H7 (cell line): ENCODE measurements at regions not wholly inside any gene's neighbourhood (a gene's known extent, or its start where the extent isn't known, plus 50 kb on each side); places are given as distances from the start of the nearest gene placed in this dataset.
"Not testable (repeated sequence)": the region's sequence is repeated elsewhere in the genome, so short reads cannot be mapped to it uniquely, and the experiment has no call there.

Source experiments
- DNase-seq: peaks from one replicate; pipeline ENCODE4 v3.0.0; 2012
- H3K27me3 ChIP-seq: 2 replicates; pipeline ENCODE4 v1.6.0; 2011; ENCODE audit warnings: mild to moderate bottlenecking, low read length; ENCODE audit not compliant: control insufficient read depth, insufficient read depth
- H3K36me3 ChIP-seq: replicated peaks from 2 replicates; pipeline ENCODE4 v1.5.1; 2011; ENCODE audit warnings: low read length; ENCODE audit not compliant: control insufficient read depth, insufficient read depth
- H3K4me3 ChIP-seq: 2 replicates; pipeline ENCODE4 v1.5.1; 2011; ENCODE audit warnings: low read depth, mild to moderate bottlenecking, control low read depth, low read length, moderate library complexity; ENCODE audit not compliant: insufficient read depth

DNA sequence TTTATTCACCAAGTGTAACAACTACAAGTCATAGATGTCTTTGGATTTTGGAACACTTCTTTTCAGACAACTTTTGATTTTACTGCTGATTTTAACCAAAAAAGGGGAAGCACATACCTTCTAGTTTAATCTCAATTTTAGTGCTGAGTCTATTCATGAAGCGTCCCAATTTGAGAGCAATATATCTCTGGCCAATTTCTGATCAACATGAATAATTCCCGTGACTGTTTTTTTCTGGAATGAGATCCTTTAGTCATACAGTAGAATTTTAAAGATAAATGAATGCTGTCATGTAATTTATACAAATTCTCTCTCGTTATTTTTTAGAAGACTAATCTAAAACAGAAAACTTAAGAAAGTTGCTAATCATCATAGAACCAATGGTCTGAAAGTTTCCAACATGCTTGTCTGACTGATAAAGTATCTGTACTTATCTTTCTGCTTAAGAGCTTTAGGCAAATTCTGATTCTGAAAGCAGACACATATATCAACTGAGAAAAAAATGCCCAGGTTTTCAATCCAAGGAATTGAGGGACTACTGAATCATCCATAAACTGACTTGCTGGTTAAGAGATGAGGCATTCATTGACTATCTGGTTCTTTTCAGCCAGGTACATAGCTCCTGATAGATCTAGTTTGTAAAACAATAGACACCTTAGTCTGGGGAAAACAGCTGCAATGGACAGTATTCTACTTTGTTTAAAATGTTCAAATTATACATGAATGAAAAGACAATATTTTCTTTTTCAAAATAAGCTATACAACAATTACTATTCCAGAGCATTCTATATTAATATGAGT is 657.5 kb downstream of the RFPL4B start:
- Histone ChIP-seq H3K27me3 (no peaks in the 10 kb centered on the region), H3K4me3 (no peak overlapping the region), H3K36me3 (no peaks in the 10 kb centered on the region)
- no peak for DNase-seq

GRCh38 chr6:113006494-113006893 is 659.4 kb downstream of the RFPL4B start:
- H3K4me3 ChIP-seq, result no peak overlapping the region

DNA sequence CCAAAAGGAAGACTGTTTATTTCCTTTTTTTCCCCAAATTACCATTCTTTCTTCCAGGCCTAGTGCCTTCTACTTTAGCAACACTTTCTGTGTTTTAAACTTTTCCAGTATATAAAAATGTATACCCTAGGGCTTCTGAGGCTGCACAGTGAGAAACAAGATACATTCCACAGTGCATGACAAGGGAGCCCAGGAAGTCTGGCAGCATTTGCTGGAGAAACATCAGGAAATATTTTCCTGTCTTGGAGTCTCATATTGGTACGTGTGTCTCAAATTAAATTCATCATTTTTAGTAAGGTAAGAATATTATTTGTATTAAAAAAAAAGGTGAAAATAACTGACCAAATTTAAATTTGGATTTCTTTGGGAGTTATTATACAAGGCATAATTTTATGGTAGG is 662.6 kb downstream of the RFPL4B start:
- H3K27me3 ChIP-seq, result no peaks in the 10 kb centered on the region
- DNase-seq, result no peak

More at GRCh38 chr6:113006494-113006893, 659.4 kb downstream of the RFPL4B start:
- Histone ChIP-seq H3K36me3 (no peaks in the 10 kb centered on the region), H3K27me3 (no peaks in the 10 kb centered on the region)
- DNase-seq, result no peak

GRCh38 chr6:113010196-113010989 is 663.3 kb downstream of the RFPL4B start:
- no peaks in the 10 kb centered on the region for H3K36me3 ChIP-seq
- H3K4me3 ChIP-seq, result no peak overlapping the region
- H3K27me3 ChIP-seq, result no peaks in the 10 kb centered on the region
- no peak for DNase-seq

More for the DNA sequence above, 662.6 kb downstream of the RFPL4B start:
- Histone ChIP-seq H3K36me3 (no peaks in the 10 kb centered on the region), H3K4me3 (no peak overlapping the region)

- no peaks in the 10 kb centered on the region for H3K36me3 ChIP-seq
- no peaks in the 10 kb centered on the region for H3K27me3 ChIP-seq
- DNase-seq, result no peak
- H3K4me3 ChIP-seq, result no peak overlapping the region
These were observed 664.3 kb downstream of the RFPL4B start for GRCh38 chr6:113011389-113011788.

- H3K27me3 ChIP-seq, result no peaks in the 10 kb centered on the region
- H3K36me3 ChIP-seq, result no peaks in the 10 kb centered on the region
- no peak overlapping the region for H3K4me3 ChIP-seq
- DNase-seq, result no peak
These were observed 664.7 kb downstream of the RFPL4B start for GRCh38 chr6:113011801-113012200.

DNA sequence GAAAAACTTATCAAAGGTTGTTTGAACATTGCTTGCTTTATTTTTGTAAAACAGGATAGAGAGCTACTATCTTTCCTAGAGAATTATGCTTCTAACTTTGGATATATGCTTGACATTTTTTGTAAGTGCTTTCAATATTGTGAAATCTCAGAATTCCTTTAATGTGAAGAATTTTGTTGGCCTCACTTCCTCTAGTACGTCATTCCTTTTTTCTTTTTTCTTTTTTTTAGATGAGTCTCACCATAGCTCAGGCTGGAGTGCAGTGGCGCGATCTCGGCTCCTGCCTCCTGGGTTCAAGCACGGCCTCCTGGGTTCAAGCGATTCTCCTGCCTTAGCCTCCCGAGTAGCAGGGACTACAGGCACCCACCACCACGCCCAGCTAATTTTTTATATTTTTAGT is 668.1 kb downstream of the RFPL4B start:
- Histone ChIP-seq H3K36me3 (no peaks in the 10 kb centered on the region), H3K27me3 (no peaks in the 10 kb centered on the region), H3K4me3 (no peak overlapping the region)
- no peak for DNase-seq

DNA sequence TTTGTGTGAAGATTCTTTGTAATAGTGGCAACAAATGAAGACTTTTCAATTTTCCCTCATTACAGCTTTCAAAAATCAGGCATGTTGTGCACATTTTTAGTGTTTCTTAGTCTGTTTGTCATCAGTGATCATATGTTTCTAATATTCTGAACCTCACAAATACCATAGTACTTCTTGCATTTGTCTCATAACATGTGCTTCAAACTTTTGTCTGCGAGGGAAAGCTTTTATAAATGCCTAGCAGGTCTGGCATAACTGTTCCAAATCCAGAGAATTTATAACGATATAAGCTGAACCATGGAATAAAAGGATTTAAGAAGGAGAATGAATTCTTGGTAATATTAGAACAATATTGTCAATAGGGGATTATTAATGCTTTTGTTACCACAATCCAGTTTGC is 670.2 kb downstream of the RFPL4B start:
- no peaks in the 10 kb centered on the region for H3K36me3 ChIP-seq
- DNase-seq, result no peak
- no peak overlapping the region for H3K4me3 ChIP-seq
- H3K27me3 ChIP-seq, result no peaks in the 10 kb centered on the region

GRCh38 chr6:113018351-113019151 is 671.4 kb downstream of the RFPL4B start:
- H3K4me3 ChIP-seq, result no peak overlapping the region
- no peaks in the 10 kb centered on the region for H3K36me3 ChIP-seq
- no peaks in the 10 kb centered on the region for H3K27me3 ChIP-seq
- DNase-seq, result no peak

- Histone ChIP-seq H3K27me3 (no peaks in the 10 kb centered on the region), H3K36me3 (no peaks in the 10 kb centered on the region), H3K4me3 (no peak overlapping the region)
- no peak for DNase-seq
These were observed 672.0 kb downstream of the RFPL4B start for GRCh38 chr6:113019176-113019575.

DNA sequence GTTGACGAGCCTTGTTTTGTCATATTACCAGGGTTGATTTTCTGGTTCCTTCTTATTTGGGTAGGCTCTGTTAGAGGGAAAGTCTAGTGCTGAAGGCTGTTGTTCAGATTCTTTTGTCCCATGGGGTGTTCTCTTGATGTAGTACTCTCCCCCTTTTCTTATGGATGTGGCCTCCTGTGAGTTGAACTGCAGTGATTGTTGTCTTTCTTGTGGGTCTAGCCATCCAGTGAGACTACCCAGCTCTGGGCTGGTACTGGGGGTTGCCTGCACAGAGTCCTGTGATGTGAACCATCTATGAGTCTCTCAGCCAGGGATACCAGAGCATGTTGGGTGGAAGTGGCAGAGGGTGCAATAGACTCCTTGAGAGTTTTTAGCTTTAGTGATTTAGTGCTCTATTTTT is 680.6 kb downstream of the RFPL4B start:
- Histone ChIP-seq H3K4me3 (no peak overlapping the region), H3K36me3 (no peaks in the 10 kb centered on the region), H3K27me3 (no peaks in the 10 kb centered on the region)
- no peak for DNase-seq

DNA sequence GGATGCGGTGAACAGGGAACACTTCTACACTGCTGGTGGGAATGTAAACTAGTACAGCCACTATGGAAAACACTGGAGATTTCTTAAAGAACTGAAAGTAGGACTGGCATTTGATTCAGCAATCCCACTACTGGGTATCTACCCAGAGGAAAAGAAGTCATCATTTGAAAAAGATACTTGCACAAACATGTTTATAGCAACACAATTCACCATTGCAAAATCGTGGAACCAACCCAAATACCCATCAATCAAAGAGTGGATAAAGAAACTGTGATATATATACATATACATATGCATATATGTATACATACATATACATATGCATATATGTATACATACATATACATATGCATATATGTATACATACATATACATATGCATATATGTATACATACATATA is 682.0 kb downstream of the RFPL4B start:
- DNase-seq, H3K36me3 ChIP-seq, H3K27me3 ChIP-seq, H3K4me3 ChIP-seq: not testable (repeated sequence)

GRCh38 chr6:113031591-113032238 is 684.6 kb downstream of the RFPL4B start:
- Histone ChIP-seq H3K27me3 (no peaks in the 10 kb centered on the region), H3K4me3 (no peak overlapping the region), H3K36me3 (no peaks in the 10 kb centered on the region)
- no peak for DNase-seq

GRCh38 chr6:113039005-113039404 is 691.9 kb downstream of the RFPL4B start:
- Histone ChIP-seq H3K27me3 (no peaks in the 10 kb centered on the region), H3K36me3 (no peaks in the 10 kb centered on the region), H3K4me3 (no peak overlapping the region)
- no peak for DNase-seq
